Activated CD4-positive, alpha-beta memory T cell treated with anti-CD3 and anti-CD28 coated beads for 36 hours (primary cell): ENCODE measurements at regions not wholly inside any gene's neighbourhood (a gene's known extent, or its start where the extent isn't known, plus 50 kb on each side); places are given as distances from the start of the nearest gene placed in this dataset.

Experiments used
- CTCF ChIA-PET: fragments of 350-600 bp; sonication (Branson Sonifier 250); formaldehyde crosslinking; loops from one replicate; lab custom pipeline; 2021; ENCODE audit warnings: antibody characterized with exemption, inconsistent platforms; lab: Charles Lee
- POLR2A ChIA-PET: fragments of 350-600 bp; sonication (Branson Sonifier 250); formaldehyde crosslinking; loops from one replicate; lab custom pipeline; 2021; ENCODE audit warnings: antibody characterized with exemption; lab: Charles Lee
- DNase-seq: peaks from one replicate; pipeline ENCODE4 v3.0.0-alpha.2; 2020
- H3K27ac Mint-ChIP-seq: one replicate; pipeline ENCODE4 v1.8.0; 2021; ENCODE audit warnings: mixed read lengths
- H3K27me3 Mint-ChIP-seq: one replicate; pipeline ENCODE4 v1.8.0; 2021; ENCODE audit warnings: mixed read lengths
- H3K36me3 Mint-ChIP-seq: one replicate; pipeline ENCODE4 v1.8.0; 2021; ENCODE audit warnings: mixed read lengths
- H3K4me1 Mint-ChIP-seq: one replicate; pipeline ENCODE4 v1.8.0; 2021; ENCODE audit warnings: low read depth, mixed read lengths
- H3K4me3 Mint-ChIP-seq: one replicate; pipeline ENCODE4 v1.8.0; 2021; ENCODE audit warnings: mild to moderate bottlenecking, mixed read lengths
- H3K9me3 Mint-ChIP-seq: one replicate; pipeline ENCODE4 v1.8.0; 2021; ENCODE audit warnings: mixed read lengths
- intact Hi-C: fragments of 100-400 bp; cut with micrococcal nuclease; formaldehyde crosslinking; loops from one replicate; pipeline ENCODE4 v1.15.1; 2023

DNA sequence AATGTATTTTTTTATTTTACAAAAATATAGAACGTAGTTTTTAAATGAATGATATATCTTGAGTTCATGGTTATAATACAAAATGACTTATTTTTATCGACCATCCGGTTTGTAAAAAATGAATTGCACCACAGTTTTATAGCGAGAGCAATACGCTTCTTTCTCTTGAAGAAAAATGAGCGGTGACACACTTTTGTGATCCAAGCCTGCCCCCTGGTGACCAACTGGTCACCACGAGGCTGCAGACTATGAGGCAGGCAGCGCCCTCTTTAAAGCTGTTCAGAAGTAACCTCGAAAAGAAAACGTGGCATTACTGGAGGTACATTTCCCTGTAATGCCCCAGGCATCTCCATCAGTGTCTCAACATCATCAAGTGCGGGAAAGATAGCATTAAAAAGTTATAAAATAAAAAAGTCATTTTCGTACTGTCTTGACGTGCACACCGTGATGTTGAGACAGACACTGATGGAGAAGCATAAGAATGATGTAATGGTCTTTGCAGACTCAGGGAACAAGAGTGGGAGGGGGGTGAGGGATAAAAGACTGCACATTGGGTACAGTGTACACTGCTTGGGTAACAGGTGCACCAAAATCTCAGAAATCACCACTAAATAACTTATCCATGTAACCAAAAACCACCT is 734.2 kb upstream of the ADAMTS5 start:
- H3K4me3 Mint-ChIP-seq: no peak overlapping the region
- H3K4me1 Mint-ChIP-seq: no peaks in the 10 kb centered on the region
- no peak overlapping the region for H3K27ac Mint-ChIP-seq
- ChIA-PET POLR2A (no interaction called here), CTCF (interaction anchor here (0.9 to 1.8 kb wide), 5 partner anchors 21 to 1044 kb away, joined by 3 to 11 read pairs (median 3); no protein-coding TSS in a partner anchor)
- intact Hi-C loops: loop anchor here (1.0 to 5.0 kb wide), 3 partner anchors 101 to 1044 kb away; no protein-coding TSS in a partner anchor
- no peaks in the 10 kb centered on the region for H3K36me3 Mint-ChIP-seq
- no peaks in the 10 kb centered on the region for H3K27me3 Mint-ChIP-seq
- H3K9me3 Mint-ChIP-seq: no peaks in the 10 kb centered on the region
- peak; percentile 73 for DNase-seq

DNA sequence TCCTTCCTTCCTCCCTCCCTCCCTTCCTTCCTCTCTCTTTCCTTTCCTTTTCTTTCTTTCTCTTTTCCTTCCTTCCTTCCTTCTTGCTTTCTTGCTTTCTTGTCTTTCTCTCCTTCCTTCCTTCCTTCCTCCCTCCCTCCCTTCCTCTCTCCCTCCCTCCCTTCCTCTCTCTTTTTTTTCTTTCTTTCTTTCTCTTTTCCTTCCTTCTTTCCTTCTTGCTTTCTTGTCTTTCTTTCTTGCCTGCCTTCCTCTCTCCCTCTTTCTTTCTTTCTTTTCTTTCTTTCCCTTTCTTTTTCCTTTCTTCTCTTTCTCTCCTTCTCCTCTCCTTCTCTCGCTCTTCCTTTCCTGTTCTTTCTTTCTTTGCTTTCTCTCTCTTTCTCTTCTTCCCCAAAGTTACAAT is 728.4 kb upstream of the ADAMTS5 start:
- DNase-seq: no peak
- H3K27me3 Mint-ChIP-seq: no peaks in the 10 kb centered on the region
- no peaks in the 10 kb centered on the region for H3K4me1 Mint-ChIP-seq
- peaks cover 3% of the 10 kb centered on the region for H3K9me3 Mint-ChIP-seq
- no peak overlapping the region for H3K27ac Mint-ChIP-seq
- no peak overlapping the region for H3K4me3 Mint-ChIP-seq
- no peaks in the 10 kb centered on the region for H3K36me3 Mint-ChIP-seq
- CTCF ChIA-PET: interaction anchor here (0.7 kb wide), 1 partner anchor 24 kb away, joined by 3 read pairs; no protein-coding TSS in a partner anchor
- POLR2A ChIA-PET: no interaction called here
- intact Hi-C loops: no loop called here

DNA sequence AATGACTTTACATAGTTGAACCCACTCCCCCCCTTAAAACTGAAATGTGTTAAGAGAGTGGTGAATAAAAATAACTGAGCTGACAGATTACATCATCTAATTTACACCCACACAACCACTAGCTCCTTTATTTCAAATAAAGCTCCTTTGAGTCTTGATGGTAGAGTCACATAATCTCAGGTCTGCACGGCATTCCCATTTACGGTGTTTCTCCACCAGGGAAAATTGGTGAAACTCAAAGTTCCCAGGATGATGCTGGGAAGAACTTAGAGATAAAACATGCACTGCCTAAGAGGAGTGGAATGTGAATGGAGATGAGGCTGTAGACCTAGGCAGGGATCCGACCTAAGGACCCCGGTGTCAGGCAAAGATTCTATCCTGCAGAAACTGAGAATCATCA is 727.8 kb upstream of the ADAMTS5 start:
- H3K36me3 Mint-ChIP-seq: no peaks in the 10 kb centered on the region
- ChIA-PET CTCF (no interaction called here), POLR2A (no interaction called here)
- H3K4me3 Mint-ChIP-seq: no peak overlapping the region
- H3K27me3 Mint-ChIP-seq: no peaks in the 10 kb centered on the region
- intact Hi-C loops: no loop called here
- DNase-seq: no peak
- no peaks in the 10 kb centered on the region for H3K4me1 Mint-ChIP-seq
- H3K9me3 Mint-ChIP-seq: peaks cover 4% of the 10 kb centered on the region
- H3K27ac Mint-ChIP-seq: no peak overlapping the region

GRCh38 chr21:27693376-27693775 is 726.5 kb upstream of the ADAMTS5 start:
- H3K27me3 Mint-ChIP-seq: no peaks in the 10 kb centered on the region
- intact Hi-C loops: no loop called here
- peaks cover 8% of the 10 kb centered on the region for H3K9me3 Mint-ChIP-seq
- no peaks in the 10 kb centered on the region for H3K36me3 Mint-ChIP-seq
- DNase-seq: no peak
- ChIA-PET CTCF (no interaction called here), POLR2A (no interaction called here)
- H3K4me3 Mint-ChIP-seq: no peak overlapping the region
- H3K4me1 Mint-ChIP-seq: no peaks in the 10 kb centered on the region
- H3K27ac Mint-ChIP-seq: no peak overlapping the region

DNA sequence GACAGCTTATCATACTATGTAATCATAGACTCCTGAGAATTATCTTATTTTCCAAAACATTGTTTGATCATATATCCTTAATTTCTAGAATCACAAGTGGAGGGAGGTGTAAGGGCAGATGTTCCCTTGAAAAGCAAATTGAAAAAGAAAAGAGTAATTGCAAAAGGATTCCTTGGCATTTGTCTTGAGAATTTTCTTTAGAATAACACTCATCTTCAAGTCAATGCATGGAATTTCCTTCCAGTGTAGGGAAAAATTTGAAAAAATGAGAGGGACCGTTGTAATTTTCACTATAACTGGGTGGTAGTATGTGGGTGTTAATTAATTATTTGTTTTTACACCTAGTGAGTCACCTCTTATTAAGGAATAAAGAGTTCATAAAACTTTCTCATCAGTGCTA is 724.6 kb upstream of the ADAMTS5 start:
- ChIA-PET POLR2A (no interaction called here), CTCF (no interaction called here)
- Mint-ChIP-seq H3K4me3 (no peak overlapping the region), H3K27ac (no peak overlapping the region), H3K36me3 (no peaks in the 10 kb centered on the region), H3K4me1 (no peaks in the 10 kb centered on the region), H3K27me3 (no peaks in the 10 kb centered on the region), H3K9me3 (peaks cover 10% of the 10 kb centered on the region)
- intact Hi-C loops: no loop called here
- DNase-seq: no peak

DNA sequence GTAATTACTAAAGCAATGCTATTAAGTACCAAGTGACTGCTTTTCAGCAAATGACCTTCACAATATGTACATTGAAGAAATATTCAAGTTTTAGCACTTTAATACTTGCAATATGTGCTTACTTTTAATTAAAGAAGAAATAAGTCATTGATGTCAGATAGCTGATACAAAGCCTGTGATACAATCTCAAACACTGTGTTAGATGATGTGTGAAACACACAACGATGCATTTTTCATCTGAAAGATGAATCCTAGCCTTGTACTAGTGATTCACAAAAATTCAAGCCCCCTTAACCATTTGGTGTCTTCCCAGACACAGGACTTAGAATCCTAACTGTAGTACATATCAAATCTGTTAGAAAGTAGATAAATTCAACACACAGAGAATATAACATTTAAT is 724.1 kb upstream of the ADAMTS5 start:
- Mint-ChIP-seq H3K36me3 (no peaks in the 10 kb centered on the region), H3K4me1 (no peaks in the 10 kb centered on the region), H3K4me3 (no peak overlapping the region), H3K27ac (no peak overlapping the region), H3K27me3 (no peaks in the 10 kb centered on the region), H3K9me3 (peaks cover 10% of the 10 kb centered on the region)
- ChIA-PET CTCF (no interaction called here), POLR2A (no interaction called here)
- intact Hi-C loops: no loop called here
- DNase-seq: no peak

GRCh38 chr21:27690426-27690825 is 723.5 kb upstream of the ADAMTS5 start:
- H3K9me3 Mint-ChIP-seq: peaks cover 10% of the 10 kb centered on the region
- no peak overlapping the region for H3K27ac Mint-ChIP-seq
- intact Hi-C loops: no loop called here
- ChIA-PET CTCF (no interaction called here), POLR2A (no interaction called here)
- no peaks in the 10 kb centered on the region for H3K27me3 Mint-ChIP-seq
- H3K4me3 Mint-ChIP-seq: no peak overlapping the region
- no peaks in the 10 kb centered on the region for H3K4me1 Mint-ChIP-seq
- no peak for DNase-seq
- no peaks in the 10 kb centered on the region for H3K36me3 Mint-ChIP-seq

GRCh38 chr21:27688773-27689172 is 721.9 kb upstream of the ADAMTS5 start:
- CTCF ChIA-PET: no interaction called here
- Mint-ChIP-seq H3K9me3 (peaks cover 10% of the 10 kb centered on the region), H3K27ac (no peak overlapping the region)

GRCh38 chr21:27683292-27683691 is 716.4 kb upstream of the ADAMTS5 start:
- ChIA-PET CTCF (interaction anchor here (1.4 kb wide), 1 partner anchor 10 kb away, joined by 3 read pairs; no protein-coding TSS in a partner anchor), POLR2A (no interaction called here)
- H3K4me3 Mint-ChIP-seq: no peak overlapping the region
- H3K27me3 Mint-ChIP-seq: no peaks in the 10 kb centered on the region
- intact Hi-C loops: no loop called here
- H3K36me3 Mint-ChIP-seq: no peaks in the 10 kb centered on the region
- DNase-seq: no peak
- H3K27ac Mint-ChIP-seq: no peak overlapping the region
- H3K9me3 Mint-ChIP-seq: peaks cover under 1% of the 10 kb centered on the region
- H3K4me1 Mint-ChIP-seq: no peaks in the 10 kb centered on the region

More at GRCh38 chr21:27688773-27689172, 721.9 kb upstream of the ADAMTS5 start:
- no peaks in the 10 kb centered on the region for H3K27me3 Mint-ChIP-seq
- no peak for DNase-seq
- H3K36me3 Mint-ChIP-seq: no peaks in the 10 kb centered on the region
- intact Hi-C loops: no loop called here
- POLR2A ChIA-PET: no interaction called here
- H3K4me1 Mint-ChIP-seq: no peaks in the 10 kb centered on the region
- no peak overlapping the region for H3K4me3 Mint-ChIP-seq

DNA sequence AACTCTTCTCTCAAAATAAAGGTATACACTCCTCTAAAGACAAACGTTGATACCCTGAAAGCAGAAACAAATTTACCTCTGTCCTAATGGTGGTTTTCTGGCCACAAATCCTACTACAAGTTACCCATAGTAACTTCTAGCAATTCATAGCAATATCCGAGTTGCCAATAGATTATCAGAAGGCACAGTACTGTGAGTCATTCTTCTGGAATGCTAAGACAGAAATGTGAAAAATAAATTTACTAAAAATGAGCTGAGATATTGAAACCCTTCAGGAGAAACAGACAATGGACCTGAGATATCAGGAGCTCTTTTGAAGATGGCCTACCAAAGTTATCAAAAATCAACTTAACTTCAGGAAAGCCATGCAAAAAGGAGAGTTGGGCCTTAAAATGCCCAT is 715.0 kb upstream of the ADAMTS5 start:
- CTCF ChIA-PET: no interaction called here
- H3K9me3 Mint-ChIP-seq: no peaks in the 10 kb centered on the region
- no peaks in the 10 kb centered on the region for H3K36me3 Mint-ChIP-seq
- H3K27me3 Mint-ChIP-seq: no peaks in the 10 kb centered on the region
- intact Hi-C loops: no loop called here
- no peak overlapping the region for H3K4me3 Mint-ChIP-seq
- no peaks in the 10 kb centered on the region for H3K4me1 Mint-ChIP-seq
- POLR2A ChIA-PET: no interaction called here
- H3K27ac Mint-ChIP-seq: no peak overlapping the region
- DNase-seq: no peak

- no peak overlapping the region for H3K4me3 Mint-ChIP-seq
- intact Hi-C loops: no loop called here
- H3K27ac Mint-ChIP-seq: no peak overlapping the region
- no peaks in the 10 kb centered on the region for H3K4me1 Mint-ChIP-seq
- ChIA-PET POLR2A (no interaction called here), CTCF (no interaction called here)
- H3K27me3 Mint-ChIP-seq: no peaks in the 10 kb centered on the region
- H3K9me3 Mint-ChIP-seq: no peaks in the 10 kb centered on the region
- DNase-seq: no peak
- no peaks in the 10 kb centered on the region for H3K36me3 Mint-ChIP-seq
Observed at GRCh38 chr21:27681038-27681437, 714.1 kb upstream of the ADAMTS5 start.

GRCh38 chr21:27680181-27680580 is 713.3 kb upstream of the ADAMTS5 start:
- Mint-ChIP-seq H3K36me3 (no peaks in the 10 kb centered on the region), H3K4me3 (no peak overlapping the region), H3K9me3 (no peaks in the 10 kb centered on the region), H3K27ac (no peak overlapping the region), H3K4me1 (no peaks in the 10 kb centered on the region), H3K27me3 (no peaks in the 10 kb centered on the region)
- ChIA-PET CTCF (interaction anchor here (0.7 kb wide), 1 partner anchor 21 kb away, joined by 3 read pairs; no protein-coding TSS in a partner anchor), POLR2A (no interaction called here)
- intact Hi-C loops: no loop called here
- no peak for DNase-seq

- Mint-ChIP-seq H3K4me3 (no peak overlapping the region), H3K9me3 (no peaks in the 10 kb centered on the region), H3K27me3 (no peaks in the 10 kb centered on the region), H3K27ac (no peak overlapping the region), H3K36me3 (no peaks in the 10 kb centered on the region), H3K4me1 (no peaks in the 10 kb centered on the region)
- ChIA-PET CTCF (no interaction called here), POLR2A (no interaction called here)
- DNase-seq: no peak
- intact Hi-C loops: no loop called here
Observed at GRCh38 chr21:27678511-27678910, 711.6 kb upstream of the ADAMTS5 start.
